CD14-positive monocyte (primary cell): ENCODE measurements at regions not wholly inside any gene's neighbourhood (a gene's known extent, or its start where the extent isn't known, plus 50 kb on each side); places are given as distances from the start of the nearest gene placed in this dataset.

ENCODE experiments used
- DNase-seq, 3 donors: peaks; one replicate each; pipeline ENCODE4 v3.0.0-alpha.2; 2011 to 2022
- H2AFZ ChIP-seq: 2 replicates; pipeline ENCODE4 v1.6.0; 2012; ENCODE audit warnings: mild to moderate bottlenecking, low read depth, low read length, inconsistent platforms; ENCODE audit not compliant: insufficient read depth, poor library complexity, severe bottlenecking
- H3K27ac ChIP-seq, 2 donors: 1 replicate in 1 of 2; 2 replicates in 1 of 2; pipeline ENCODE4 v1.5.1; 2012 to 2013; ENCODE audit warnings: low read length in 2 of 2, control low read depth in 1 of 2, inconsistent platforms in 1 of 2, low read depth in 1 of 2, mild to moderate bottlenecking in 1 of 2
- H3K27me3 ChIP-seq, 2 donors: one replicate each; pipeline versions ENCODE4 v1.6.0 to v1.6.1; 2011 to 2013; ENCODE audit warnings: low read length in 2 of 2; ENCODE audit not compliant: control insufficient read depth in 2 of 2, insufficient read depth in 2 of 2
- H3K36me3 ChIP-seq, 2 donors: replicated peaks in 1 of 2; 1 replicate in 1 of 2; 2 replicates in 1 of 2; pipeline versions ENCODE4 v1.5.1 to v1.6.1; 2012 to 2013; ENCODE audit warnings: low read length in 2 of 2, control low read depth in 1 of 2, inconsistent platforms in 1 of 2, mild to moderate bottlenecking in 1 of 2; ENCODE audit not compliant: insufficient read depth in 2 of 2, control insufficient read depth in 1 of 2
- H3K4me1 ChIP-seq, 2 donors: 1 replicate in 1 of 2; 2 replicates in 1 of 2; pipeline versions ENCODE4 v1.5.1 to v1.6.1; 2012 to 2013; ENCODE audit warnings: low read length in 2 of 2, control low read depth in 1 of 2, inconsistent platforms in 1 of 2, mild to moderate bottlenecking in 1 of 2, moderate library complexity in 1 of 2; ENCODE audit not compliant: insufficient read depth in 2 of 2, control insufficient read depth in 1 of 2
- H3K4me2 ChIP-seq: replicated peaks from 2 replicates; pipeline ENCODE3; 2012; ENCODE audit warnings: low read length, moderate library complexity, mild to moderate bottlenecking; ENCODE audit not compliant: poor library complexity, severe bottlenecking; ENCODE audit errors: extremely low read depth
- H3K4me3 ChIP-seq, 3 experiments: fragments of 200-600 bp in 1 of 3; sonication (generic) in 1 of 3; replicated peaks in 1 of 3; 1 replicate in 2 of 3; 2 replicates in 1 of 3; pipeline ENCODE4 v1.5.1; 2011 to 2013; ENCODE audit warnings: low read length in 3 of 3, mild to moderate bottlenecking in 3 of 3, control low read depth in 2 of 3, low read depth in 2 of 3, inconsistent platforms in 1 of 3, moderate library complexity in 1 of 3
- H3K79me2 ChIP-seq: 2 replicates; pipeline ENCODE4 v1.6.0; 2012; ENCODE audit warnings: mild to moderate bottlenecking, control low read depth, inconsistent platforms, low read length, moderate library complexity; ENCODE audit not compliant: insufficient read depth
- H3K9ac ChIP-seq: 2 replicates; pipeline ENCODE4 v1.6.0; 2017; ENCODE audit warnings: low read length, mild to moderate bottlenecking; ENCODE audit not compliant: insufficient read depth, poor library complexity, severe bottlenecking
- H3K9me3 ChIP-seq, 2 donors: replicated peaks in 1 of 2; 1 replicate in 1 of 2; 2 replicates in 1 of 2; pipeline versions ENCODE4 v1.5.1 to v1.6.1; 2012 to 2013; ENCODE audit warnings: low read length in 2 of 2, control low read depth in 1 of 2; ENCODE audit not compliant: control insufficient read depth in 1 of 2, insufficient read depth in 1 of 2
- H4K20me1 ChIP-seq: 2 replicates; pipeline ENCODE4 v1.6.0; 2012; ENCODE audit warnings: mild to moderate bottlenecking, low read length, control low read depth, moderate library complexity; ENCODE audit not compliant: insufficient read depth
- H3K27ac Mint-ChIP-seq, 7 donors: one replicate each; pipeline ENCODE4 v1.8.0; 2020; ENCODE audit warnings: mild to moderate bottlenecking in 7 of 7, mixed read lengths in 7 of 7, moderate library complexity in 6 of 7, inconsistent platforms in 2 of 7
- H3K27me3 Mint-ChIP-seq, 3 donors: one replicate each; pipeline ENCODE4 v1.8.0; 2021 to 2022; ENCODE audit warnings: low read depth in 3 of 3, mild to moderate bottlenecking in 3 of 3, mixed read lengths in 3 of 3, moderate library complexity in 3 of 3, inconsistent platforms in 1 of 3
- H3K36me3 Mint-ChIP-seq, 2 donors: one replicate each; pipeline ENCODE4 v1.8.0; 2020; ENCODE audit warnings: mixed read lengths in 2 of 2, inconsistent platforms in 1 of 2, mild to moderate bottlenecking in 1 of 2
- H3K4me1 Mint-ChIP-seq: one replicate; pipeline ENCODE4 v1.8.0; 2020; ENCODE audit warnings: mild to moderate bottlenecking, mixed read lengths
- H3K4me3 Mint-ChIP-seq, 2 donors: one replicate each; pipeline ENCODE4 v1.8.0; 2020; ENCODE audit warnings: mild to moderate bottlenecking in 2 of 2, mixed read lengths in 2 of 2, moderate library complexity in 1 of 2
- H3K9me3 Mint-ChIP-seq, 7 donors: one replicate each; pipeline ENCODE4 v1.8.0; 2020 to 2022; ENCODE audit warnings: mixed read lengths in 7 of 7, mild to moderate bottlenecking in 6 of 7, moderate library complexity in 6 of 7, inconsistent platforms in 2 of 7
- CTCF ChIP-seq: fragments of 200-600 bp; IDR thresholded peaks from one replicate; pipeline ENCODE4 v1.8.0; 2022; ENCODE audit warnings: antibody characterized with exemption, mild to moderate bottlenecking
- WGBS: methylation state at CpG from one replicate; pipeline ENCODE4 v1.1.5; 2013; ENCODE audit warnings: missing lambda C conversion rate; ENCODE audit not compliant: insufficient coverage; 5-methylcytosine and 5-hydroxymethylcytosine counted together
- intact Hi-C, 2 donors: fragments of 100-400 bp; cut with micrococcal nuclease; formaldehyde crosslinking; loops; one replicate each; pipeline versions ENCODE4 v1.15.0 to v1.15.1; 2023

- Histone ChIP-seq H3K4me3 (no peak overlapping the region), H3K27me3 (no peaks in the 10 kb centered on the region), H2AFZ (no peak overlapping the region), H3K9ac (no peak overlapping the region), H4K20me1 (no peaks in the 10 kb centered on the region), H3K4me2 (no peak overlapping the region), H3K4me1 (peaks cover 0 to 5% of the 10 kb centered on the region in 2 donors), H3K27ac (no peak overlapping the region), H3K79me2 (no peaks in the 10 kb centered on the region), H3K36me3 (no peaks in the 10 kb centered on the region), H3K9me3 (peaks cover 5 to 7% of the 10 kb centered on the region in 2 donors)
- Mint-ChIP-seq H3K27me3 (peaks cover 0 to 2% (median 0%) of the 10 kb centered on the region in 3 donors), H3K27ac (no peak overlapping the region), H3K4me3 (no peak overlapping the region), H3K9me3 (peaks cover 1 to 10% (median 5%) of the 10 kb centered on the region in 7 donors), H3K36me3 (no peaks in the 10 kb centered on the region), H3K4me1 (peaks cover 6% of the 10 kb centered on the region)
- no peak for DNase-seq
- no peak for TF ChIP-seq CTCF
- intact Hi-C loops = no loop called here
- 70% methylated on average over 4 of the region's 5 CpGs for WGBS
Measured at GRCh38 chr18:29712785-29713184, 1329.8 kb downstream of the DSC3 start.

- Mint-ChIP-seq H3K27me3 (peaks cover 0 to 2% (median 0%) of the 10 kb centered on the region in 3 donors), H3K4me3 (no peak overlapping the region), H3K9me3 (peaks cover 1 to 10% (median 5%) of the 10 kb centered on the region in 7 donors), H3K27ac (no peak overlapping the region), H3K4me1 (peaks cover 6% of the 10 kb centered on the region), H3K36me3 (no peaks in the 10 kb centered on the region)
- Histone ChIP-seq H2AFZ (no peak overlapping the region), H3K36me3 (no peaks in the 10 kb centered on the region), H4K20me1 (no peaks in the 10 kb centered on the region), H3K27me3 (no peaks in the 10 kb centered on the region), H3K9ac (no peak overlapping the region), H3K9me3 (peaks cover 5 to 7% of the 10 kb centered on the region in 2 donors), H3K79me2 (no peaks in the 10 kb centered on the region), H3K4me1 (peaks cover 0 to 5% of the 10 kb centered on the region in 2 donors), H3K27ac (no peak overlapping the region), H3K4me2 (no peak overlapping the region), H3K4me3 (no peak overlapping the region)
- DNase-seq = no peak
- WGBS = 84% methylated on average over 7 of the region's 8 CpGs
- intact Hi-C loops = no loop called here
- TF ChIP-seq CTCF = no peak
Measured at GRCh38 chr18:29711932-29712331, 1330.6 kb downstream of the DSC3 start.
